ENCODE measurements at regions not wholly inside any gene's neighbourhood (a gene's known extent, or its start where the extent isn't known, plus 50 kb on each side); places are given as distances from the start of the nearest gene placed in this dataset.

GRCh38 chr10:4013651-4014121 lies 228.7 kb upstream of the KLF6 start:
- no peak for FAIRE-seq
- no peak overlapping the region for H3K4me3 ChIP-seq (ENCODE audit: insufficient read depth, low read depth, low read length)
- H3K79me2 ChIP-seq (ENCODE audit: insufficient read depth, low read length) = no peaks in the 10 kb centered on the region
- H3K4me1 ChIP-seq (ENCODE audit: insufficient read depth, low read length) = no peaks in the 10 kb centered on the region
- DNase-seq (ENCODE audit: low read depth) = no peak
- Mint-ChIP-seq H3K4me3 (ENCODE audit: unreplicated experiment) (no peak overlapping the region), H3K27ac (ENCODE audit: unreplicated experiment) (no peak overlapping the region), H3K36me3 (ENCODE audit: low read depth, unreplicated experiment) (no peaks in the 10 kb centered on the region), H3K27me3 (ENCODE audit: low read depth, unreplicated experiment) (no peaks in the 10 kb centered on the region), H3K4me1 (ENCODE audit: low read depth, unreplicated experiment) (peaks cover under 1% of the 10 kb centered on the region), H3K9me3 (ENCODE audit: unreplicated experiment) (no peaks in the 10 kb centered on the region)
- H3K4me2 ChIP-seq (ENCODE audit: low read length) = no peak overlapping the region
- H2AFZ ChIP-seq (ENCODE audit: low read depth, low read length) = no peak overlapping the region
- H3K9ac ChIP-seq (ENCODE audit: low read length) = no peak overlapping the region
- H3K27me3 ChIP-seq (ENCODE audit: insufficient read depth, low read length) = no peaks in the 10 kb centered on the region
- H4K20me1 ChIP-seq (ENCODE audit: insufficient read depth, low read length) = no peaks in the 10 kb centered on the region
- H3K9me3 ChIP-seq (ENCODE audit: insufficient read depth, low read depth, low read length) = no peaks in the 10 kb centered on the region
- no peak overlapping the region for H3K27ac ChIP-seq (ENCODE audit: low read depth, low read length)
- no peak for TF ChIP-seq EZH2 (IDR thresholded peaks at IDR 0.05; ENCODE audit: insufficient read depth, low read length)
- no peak for TF ChIP-seq CTCF (IDR thresholded peaks at IDR 0.05; ENCODE audit: insufficient read depth, low read depth, low read length)
- no peaks in the 10 kb centered on the region for H3K36me3 ChIP-seq (ENCODE audit: insufficient read depth, low read length)

GRCh38 chr10:4012848-4013247 lies 227.8 kb upstream of the KLF6 start:
- Mint-ChIP-seq H3K4me1 (ENCODE audit: low read depth, unreplicated experiment) (peaks cover 6% of the 10 kb centered on the region), H3K9me3 (ENCODE audit: unreplicated experiment) (peaks cover 3% of the 10 kb centered on the region), H3K27me3 (ENCODE audit: low read depth, unreplicated experiment) (no peaks in the 10 kb centered on the region), H3K36me3 (ENCODE audit: low read depth, unreplicated experiment) (no peaks in the 10 kb centered on the region), H3K4me3 (ENCODE audit: unreplicated experiment) (no peak overlapping the region), H3K27ac (ENCODE audit: unreplicated experiment) (no peak overlapping the region)
- Histone ChIP-seq H3K36me3 (ENCODE audit: insufficient read depth, low read length) (no peaks in the 10 kb centered on the region), H3K4me3 (ENCODE audit: insufficient read depth, low read depth, low read length) (no peak overlapping the region), H3K9ac (ENCODE audit: low read length) (no peak overlapping the region), H3K4me1 (ENCODE audit: insufficient read depth, low read length) (no peaks in the 10 kb centered on the region), H3K27ac (ENCODE audit: low read depth, low read length) (no peak overlapping the region), H3K4me2 (ENCODE audit: low read length) (no peak overlapping the region), H3K79me2 (ENCODE audit: insufficient read depth, low read length) (no peaks in the 10 kb centered on the region), H2AFZ (ENCODE audit: low read depth, low read length) (no peak overlapping the region), H3K9me3 (ENCODE audit: insufficient read depth, low read depth, low read length) (no peaks in the 10 kb centered on the region), H4K20me1 (ENCODE audit: insufficient read depth, low read length) (no peaks in the 10 kb centered on the region), H3K27me3 (ENCODE audit: insufficient read depth, low read length) (no peaks in the 10 kb centered on the region)
- no peak for DNase-seq (ENCODE audit: low read depth)
- FAIRE-seq = no peak
- TF ChIP-seq EZH2 (IDR thresholded peaks at IDR 0.05; ENCODE audit: insufficient read depth, low read length) = no peak
- TF ChIP-seq CTCF (IDR thresholded peaks at IDR 0.05; ENCODE audit: insufficient read depth, low read depth, low read length) = no peak

- FAIRE-seq (no peak), DNase-seq (ENCODE audit: low read depth) (no peak)
- TF ChIP-seq CTCF (IDR thresholded peaks at IDR 0.05; ENCODE audit: insufficient read depth, low read depth, low read length) (no peak), EZH2 (IDR thresholded peaks at IDR 0.05; ENCODE audit: insufficient read depth, low read length) (no peak)
- H3K27ac Mint-ChIP-seq (ENCODE audit: unreplicated experiment) = no peak overlapping the region
- no peaks in the 10 kb centered on the region for H3K36me3 Mint-ChIP-seq (ENCODE audit: low read depth, unreplicated experiment)
- no peaks in the 10 kb centered on the region for H3K9me3 ChIP-seq (ENCODE audit: insufficient read depth, low read depth, low read length)
- no peaks in the 10 kb centered on the region for H3K27me3 Mint-ChIP-seq (ENCODE audit: low read depth, unreplicated experiment)
- peaks cover 6% of the 10 kb centered on the region for H3K4me1 Mint-ChIP-seq (ENCODE audit: low read depth, unreplicated experiment)
- H3K4me3 Mint-ChIP-seq (ENCODE audit: unreplicated experiment) = no peak overlapping the region
- H2AFZ ChIP-seq (ENCODE audit: low read depth, low read length) = no peak overlapping the region
- peaks cover 3% of the 10 kb centered on the region for H3K9me3 Mint-ChIP-seq (ENCODE audit: unreplicated experiment)
- no peaks in the 10 kb centered on the region for H4K20me1 ChIP-seq (ENCODE audit: insufficient read depth, low read length)
- no peak overlapping the region for H3K4me3 ChIP-seq (ENCODE audit: insufficient read depth, low read depth, low read length)
- H3K27ac ChIP-seq (ENCODE audit: low read depth, low read length) = no peak overlapping the region
- no peaks in the 10 kb centered on the region for H3K79me2 ChIP-seq (ENCODE audit: insufficient read depth, low read length)
- H3K9ac ChIP-seq (ENCODE audit: low read length) = no peak overlapping the region
- H3K4me2 ChIP-seq (ENCODE audit: low read length) = no peak overlapping the region
- no peaks in the 10 kb centered on the region for H3K36me3 ChIP-seq (ENCODE audit: insufficient read depth, low read length)
- H3K27me3 ChIP-seq (ENCODE audit: insufficient read depth, low read length) = no peaks in the 10 kb centered on the region
- H3K4me1 ChIP-seq (ENCODE audit: insufficient read depth, low read length) = no peaks in the 10 kb centered on the region
Measured at GRCh38 chr10:4011136-4011812, 226.3 kb upstream of the KLF6 start.
